NOMO-1 (cell line): ENCODE measurements at regions not wholly inside any gene's neighbourhood (a gene's known extent, or its start where the extent isn't known, plus 50 kb on each side); places are given as distances from the start of the nearest gene placed in this dataset.

Source experiments
- DNase-seq, 2 experiments: peaks; one replicate each; lab custom pipeline; 2025; ENCODE audit not compliant: unreplicated experiment in 2 of 2; lab: John Stamatoyannopoulos, UW

DNA sequence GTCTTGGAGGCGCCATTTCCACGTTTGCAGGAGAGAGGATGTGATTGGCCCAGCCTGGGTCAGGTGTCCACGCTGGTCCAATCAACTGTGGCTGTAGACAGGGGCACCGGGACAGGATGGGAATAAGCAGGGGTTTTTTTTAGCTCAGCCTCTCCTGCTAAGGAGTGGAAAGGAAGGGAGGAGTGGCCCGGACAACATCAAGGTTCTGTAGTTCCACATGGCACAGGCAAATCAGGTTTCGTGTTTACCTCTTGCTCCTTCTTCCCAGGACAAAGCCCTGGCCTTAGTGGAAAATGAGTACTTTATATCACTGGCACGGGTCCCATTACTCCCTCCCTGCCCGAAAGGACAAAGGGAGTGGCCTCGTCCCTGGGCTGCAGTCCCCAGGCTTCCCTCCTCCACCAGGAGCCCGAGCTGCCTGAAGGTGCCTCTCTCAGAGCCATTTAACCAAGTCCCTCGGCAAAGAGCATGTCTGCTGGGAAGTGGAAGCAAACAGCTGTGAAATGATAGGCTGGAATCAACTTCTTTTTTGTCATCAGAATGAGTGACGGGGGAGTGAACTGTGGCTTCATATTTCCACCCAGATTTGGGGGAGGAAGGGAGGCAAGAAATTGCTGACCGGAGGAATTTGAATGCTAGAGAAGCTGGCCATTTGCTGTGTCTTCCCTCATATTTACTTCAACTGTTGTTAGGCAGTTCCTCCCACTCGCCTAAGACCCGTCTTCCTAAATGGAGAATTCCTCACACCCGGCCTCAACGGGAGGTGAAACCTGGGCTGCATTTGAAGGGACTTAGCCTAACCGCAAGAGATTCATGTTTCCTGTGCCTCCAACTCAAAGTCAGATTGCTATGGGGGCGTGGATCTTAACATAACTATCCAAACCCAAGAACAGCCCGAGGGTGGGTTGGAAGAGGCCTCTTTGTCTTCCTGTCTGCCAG is 84.9 kb upstream of the SLC44A3 start:
- DNase-seq: peak; percentile 48 to 50

DNA sequence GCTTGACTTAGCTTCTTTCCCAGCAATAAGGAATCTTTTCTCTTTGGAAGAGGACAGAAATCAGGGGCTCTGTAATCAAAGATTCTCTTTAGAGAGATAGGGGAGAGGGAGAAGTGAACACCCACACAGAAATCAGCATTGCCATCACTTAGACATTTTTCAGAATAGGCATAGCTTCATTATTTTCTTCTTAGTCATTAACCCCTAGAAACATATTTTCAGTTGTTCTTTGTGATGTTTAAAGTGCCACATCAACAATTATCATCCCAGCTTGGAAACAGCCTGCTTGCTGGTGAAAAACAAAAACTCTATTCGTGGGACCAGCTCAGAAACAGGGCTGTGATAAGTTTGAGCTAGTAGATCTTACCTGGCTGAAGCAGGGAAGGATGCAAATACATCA is 88.3 kb upstream of the SLC44A3 start:
- no peak for DNase-seq

DNA sequence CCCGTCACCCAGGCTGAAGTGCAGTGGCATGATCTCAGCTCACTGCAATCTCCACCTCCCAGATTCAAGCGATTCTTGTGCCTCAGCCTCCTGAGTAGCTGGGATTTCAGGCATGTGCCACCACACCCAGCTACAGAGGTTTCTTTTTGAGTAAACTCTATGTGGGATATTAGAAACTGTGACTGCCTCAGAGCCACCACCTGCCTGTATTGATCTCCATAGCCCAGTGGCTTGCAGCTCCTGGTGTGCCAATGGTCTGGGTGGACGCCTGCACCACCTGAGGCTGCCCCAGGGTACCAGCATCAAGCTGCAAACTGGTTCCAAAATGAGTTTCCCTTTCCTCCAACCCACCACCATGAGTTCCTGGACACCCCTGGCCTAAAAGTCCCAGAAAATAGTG is 89.7 kb upstream of the SLC44A3 start:
- DNase-seq: no peak

DNA sequence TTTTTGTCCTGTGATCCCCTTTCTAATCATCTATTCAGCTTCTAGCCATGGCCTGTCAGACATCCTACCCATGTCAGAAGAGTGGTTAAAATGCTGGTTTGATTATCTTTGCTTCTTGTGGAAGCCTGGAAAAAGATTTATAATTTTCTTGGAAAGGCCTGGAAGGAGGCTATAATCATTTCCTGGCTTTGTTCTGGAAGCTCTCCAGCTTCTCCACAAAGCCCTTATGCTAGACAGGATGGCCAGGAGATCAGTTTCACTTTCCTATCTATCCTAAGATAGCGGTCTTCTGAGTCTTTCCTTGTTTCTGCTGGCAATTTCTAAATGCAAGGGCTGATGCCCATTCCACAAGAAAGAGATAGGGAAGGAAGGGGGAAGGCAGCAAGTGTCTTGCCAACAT is 90.9 kb upstream of the SLC44A3 start:
- DNase-seq: no peak

DNA sequence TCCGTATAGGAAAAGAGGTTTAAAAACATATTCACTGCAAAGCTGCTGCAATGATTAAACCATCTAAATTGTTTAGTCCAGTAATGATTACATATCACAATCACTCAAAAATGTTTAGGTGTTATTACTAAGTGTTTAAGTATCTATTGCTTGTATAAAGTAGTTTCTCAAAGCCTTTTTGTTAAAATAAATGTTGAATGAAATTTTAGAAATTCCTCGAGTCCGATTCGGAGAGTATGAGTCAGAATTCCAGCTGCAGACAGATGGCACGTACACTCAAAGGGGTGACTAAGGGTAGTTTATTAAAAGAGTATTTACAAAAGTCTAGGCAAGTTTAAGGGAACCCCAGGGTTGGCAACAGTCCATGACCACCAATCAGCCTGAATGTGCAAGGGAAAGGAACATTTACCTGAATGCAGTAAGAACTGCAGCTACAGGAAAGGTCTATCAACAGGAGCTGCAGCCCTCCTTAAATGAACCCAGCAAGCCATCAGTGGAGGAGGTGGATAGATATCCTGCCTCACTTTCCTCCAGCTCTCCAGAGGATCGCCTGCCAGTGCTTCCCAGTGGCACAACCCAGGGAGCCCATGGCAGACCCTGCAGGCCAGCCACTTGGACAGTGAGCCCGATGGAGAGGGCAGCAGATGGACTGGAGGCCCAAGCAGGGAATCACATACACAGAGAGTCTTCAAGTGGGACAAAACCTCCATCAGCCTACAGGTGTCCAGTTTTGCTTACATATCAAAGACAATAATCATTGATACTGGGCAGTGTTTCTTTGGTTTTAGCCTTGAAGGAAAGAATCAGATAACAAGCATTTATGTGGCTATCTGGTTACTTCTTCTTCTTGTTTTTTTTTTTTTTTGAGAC is 92.1 kb upstream of the SLC44A3 start:
- DNase-seq: no peak

DNA sequence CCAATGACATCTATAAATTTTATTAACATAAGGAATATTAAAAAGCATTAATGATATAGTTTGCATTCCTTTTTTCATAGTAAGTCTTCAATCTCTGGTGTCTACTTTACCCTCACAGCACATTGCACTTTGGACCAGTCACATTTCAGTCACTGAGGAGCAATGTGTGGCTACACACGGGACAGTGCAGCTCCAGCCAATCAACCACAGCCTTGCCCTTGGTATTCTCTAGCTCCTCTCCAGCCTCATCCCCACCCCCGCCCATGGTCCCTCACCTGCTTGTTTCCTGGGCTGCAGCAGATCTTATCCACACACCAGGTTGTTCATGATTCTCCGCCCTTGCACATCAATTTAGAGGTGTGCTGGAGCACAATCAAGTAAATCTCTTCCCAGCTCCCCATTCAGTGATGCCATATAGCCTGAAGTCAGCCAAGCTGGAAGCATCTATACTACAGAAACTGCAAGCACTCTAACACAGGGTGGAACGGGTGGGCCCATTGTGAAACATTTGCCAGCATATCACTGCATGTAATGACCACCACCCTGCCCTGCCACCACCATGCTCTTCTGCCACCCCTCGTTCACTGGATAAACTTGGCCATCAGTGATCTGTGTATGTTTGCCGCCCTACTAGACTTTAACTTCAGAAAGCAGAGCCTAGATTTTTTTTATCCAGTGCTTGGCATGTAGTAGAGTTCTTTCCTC is 93.0 kb upstream of the SLC44A3 start:
- no peak for DNase-seq

DNA sequence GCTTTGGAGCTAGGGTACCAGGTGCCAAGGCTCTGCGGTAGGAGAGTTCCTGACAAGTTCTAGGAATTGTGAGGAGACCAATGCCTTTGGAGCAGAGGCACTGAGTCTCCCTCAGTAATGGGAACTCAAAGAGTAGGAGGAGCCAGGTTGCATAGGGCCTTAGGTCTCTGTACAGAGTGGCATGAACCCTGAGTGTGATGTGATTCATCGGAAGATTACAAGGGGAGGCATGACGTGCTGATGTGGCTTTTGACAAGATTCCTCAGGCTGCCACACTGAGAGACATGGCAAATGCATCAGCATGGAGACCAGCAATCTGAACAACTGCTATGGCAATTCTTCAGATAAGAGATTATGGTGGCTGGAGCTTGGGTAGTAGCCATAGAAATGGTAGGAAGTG is 94.6 kb upstream of the SLC44A3 start:
- DNase-seq: no peak

DNA sequence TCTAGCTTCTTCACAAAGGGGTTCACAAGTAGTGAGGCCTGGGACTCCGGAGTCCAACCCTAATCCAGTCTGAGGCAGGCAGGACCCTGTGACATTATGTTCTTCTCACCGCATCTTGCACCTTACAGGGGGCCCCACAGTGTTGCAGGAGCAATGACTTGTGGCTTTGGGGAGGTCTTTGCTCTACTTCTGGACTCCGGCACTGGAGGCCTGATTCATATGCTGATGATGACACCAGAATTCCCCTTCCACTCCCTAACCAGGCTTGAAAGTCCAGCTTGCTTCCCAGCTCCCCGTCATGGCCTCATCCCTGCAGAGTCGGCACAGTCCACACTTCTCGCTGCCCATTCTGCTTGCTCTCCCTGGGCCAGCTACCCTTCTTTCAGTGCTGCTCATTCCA is 96.3 kb upstream of the SLC44A3 start:
- DNase-seq: no peak

DNA sequence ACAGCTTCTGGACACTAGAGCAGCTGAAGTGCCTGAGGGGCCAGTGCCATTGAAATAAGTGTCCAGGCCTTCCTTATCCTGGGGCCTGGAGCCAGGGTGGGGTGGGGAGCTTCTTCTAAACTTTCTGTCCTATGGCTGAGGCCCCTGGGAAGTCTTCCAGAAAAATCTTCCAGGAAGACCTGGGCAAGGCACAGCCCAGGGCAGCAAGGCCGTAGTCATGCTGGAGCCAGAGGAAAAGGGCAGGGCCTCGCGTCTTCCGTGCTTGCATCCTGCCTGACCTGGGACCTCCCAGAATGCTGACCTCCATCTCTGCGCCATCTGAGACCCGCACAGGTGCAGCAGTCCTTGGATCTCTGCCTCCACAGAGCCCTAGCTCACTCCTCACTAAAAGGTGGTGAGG is 96.7 kb upstream of the SLC44A3 start:
- no peak for DNase-seq

DNA sequence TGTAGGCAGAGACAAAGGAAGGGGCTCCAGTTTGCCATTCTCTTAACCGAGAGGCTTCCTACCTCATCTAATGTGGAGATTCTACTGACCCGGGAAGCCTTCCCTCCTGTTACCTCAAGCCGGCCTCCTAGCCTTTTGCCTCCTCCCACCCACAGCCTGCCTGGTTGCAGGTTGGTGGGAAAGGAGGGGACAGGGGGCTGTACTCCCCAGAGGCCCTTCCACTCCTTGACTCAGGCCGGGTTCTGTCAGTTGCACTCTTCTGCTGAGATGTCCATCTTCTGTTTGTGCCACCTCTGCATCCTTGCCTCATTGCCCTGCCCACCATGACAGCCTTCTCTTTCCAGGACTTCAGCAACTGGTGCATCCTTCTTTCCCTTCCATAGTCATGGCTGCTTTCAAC is 98.0 kb upstream of the SLC44A3 start:
- DNase-seq: no peak

DNA sequence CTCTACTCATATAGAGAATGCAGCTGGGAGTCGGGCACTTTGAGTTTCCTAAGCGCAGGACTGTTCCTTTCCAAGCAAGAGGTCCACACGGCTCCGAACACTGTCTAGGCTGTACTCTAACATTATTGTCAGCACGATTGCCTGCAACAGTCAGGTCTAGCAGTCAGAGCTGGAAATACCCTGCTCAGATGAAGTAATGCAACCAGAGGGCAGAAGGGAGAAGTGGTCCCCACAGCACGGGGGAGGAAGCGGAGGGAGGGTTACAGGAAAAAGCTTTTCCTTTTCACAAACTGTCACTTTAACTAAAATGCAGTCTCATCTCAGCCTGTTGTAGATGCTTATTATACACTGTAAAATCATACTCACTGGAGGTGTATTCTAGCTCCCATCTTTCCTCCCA is 98.9 kb upstream of the SLC44A3 start:
- peak; percentile 73 to 96 for DNase-seq

DNA sequence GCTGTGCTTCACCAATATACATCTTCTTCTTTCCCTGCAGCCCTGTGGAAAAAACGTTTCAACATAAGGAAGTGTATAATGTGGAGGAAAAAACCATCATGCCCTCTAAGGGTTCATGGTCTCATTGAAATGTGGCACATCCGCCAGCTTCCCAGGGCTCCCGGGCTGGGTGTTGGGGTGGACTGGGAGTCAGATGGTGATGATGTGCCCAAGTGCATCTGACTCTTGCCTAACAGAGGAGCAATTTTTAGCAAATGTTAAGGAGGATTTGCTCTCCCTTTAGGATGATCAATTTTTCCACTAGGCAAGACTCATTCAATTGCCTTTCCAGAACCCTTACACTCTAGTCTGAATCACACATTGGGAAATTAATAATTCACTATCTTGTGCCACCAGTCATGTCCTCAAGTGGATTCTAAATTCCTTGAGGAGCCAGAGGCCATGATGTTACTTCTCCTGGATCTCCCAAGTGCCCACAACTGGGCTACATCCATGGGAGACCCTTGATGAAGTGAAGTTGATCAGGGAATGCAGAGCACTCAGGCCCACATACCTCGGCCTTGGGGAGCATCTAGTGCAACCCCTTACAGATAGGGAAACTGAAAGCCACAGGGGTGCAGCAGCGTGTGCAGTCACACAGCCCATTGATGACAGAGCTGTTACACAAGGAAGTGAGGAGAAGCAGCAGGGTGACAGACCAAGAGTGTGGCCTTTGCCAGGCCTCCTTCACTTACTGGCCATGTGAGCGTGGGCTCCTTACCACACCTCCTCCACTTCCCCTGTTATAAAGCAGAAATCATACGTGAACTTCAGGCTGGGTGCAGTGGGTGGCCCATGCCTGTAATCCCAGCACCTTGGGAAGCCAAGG is 100.0 kb upstream of the SLC44A3 start:
- peak; percentile 52 to 74 for DNase-seq

DNA sequence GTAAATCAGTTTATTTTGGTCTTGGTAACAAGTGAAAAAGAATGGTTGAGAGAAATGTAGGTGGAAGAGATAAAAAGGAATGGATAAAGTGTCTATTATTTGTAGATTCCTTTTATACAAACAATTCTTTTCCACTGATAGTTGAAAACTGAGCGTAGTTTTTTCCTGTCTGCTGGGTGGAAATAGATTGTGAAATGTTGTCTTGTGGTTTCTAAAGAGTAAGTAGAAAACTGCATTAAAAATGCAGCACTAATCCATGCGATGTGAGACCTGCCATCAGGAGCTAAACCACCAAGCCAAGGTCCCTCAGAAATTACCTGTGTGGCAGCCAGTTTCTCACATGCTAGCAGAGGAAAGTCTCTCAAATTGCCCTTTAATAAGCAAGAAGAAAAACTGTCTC is 103.2 kb upstream of the SLC44A3 start:
- DNase-seq: peak in 1 of 2 experiments; percentile 57

DNA sequence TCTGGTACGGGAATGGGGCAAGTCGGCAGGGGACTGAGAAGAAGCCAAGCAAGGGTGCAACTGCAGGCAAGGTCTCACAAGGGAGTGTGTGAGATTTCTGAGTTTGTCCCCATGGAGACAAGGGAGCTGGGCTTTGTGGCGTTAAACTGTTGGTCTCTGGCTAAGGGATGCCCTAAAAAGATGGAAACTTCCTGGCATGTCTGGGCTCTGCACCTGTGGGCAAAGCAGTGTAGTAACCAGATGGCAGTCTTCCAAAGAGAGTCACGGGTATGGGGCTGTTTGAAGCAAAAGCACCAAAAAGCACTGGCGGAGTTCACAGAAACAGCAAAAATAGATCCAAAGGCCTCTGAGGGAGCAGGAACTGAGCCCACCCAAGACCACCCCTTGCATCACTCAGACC is 104.8 kb upstream of the SLC44A3 start:
- no peak for DNase-seq

DNA sequence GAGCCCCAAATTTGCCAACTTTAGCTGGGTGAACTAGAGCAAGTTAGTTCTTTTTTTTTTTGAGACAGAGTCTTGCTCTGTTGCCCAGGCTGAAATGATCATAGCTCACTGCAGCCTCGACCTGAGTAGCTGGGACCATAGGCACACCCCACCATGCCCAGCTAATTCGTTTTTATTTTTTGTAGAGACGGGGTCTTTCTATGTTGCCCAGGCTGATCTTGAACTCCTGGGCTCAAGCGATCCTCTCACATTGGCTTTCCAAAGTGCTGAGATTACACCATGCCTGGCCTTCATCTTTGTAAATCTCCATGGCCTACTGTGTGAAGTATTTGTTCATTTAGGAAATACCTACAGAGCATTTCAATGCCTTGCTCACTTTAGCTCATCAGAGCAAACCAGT is 105.6 kb upstream of the SLC44A3 start:
- no peak for DNase-seq

DNA sequence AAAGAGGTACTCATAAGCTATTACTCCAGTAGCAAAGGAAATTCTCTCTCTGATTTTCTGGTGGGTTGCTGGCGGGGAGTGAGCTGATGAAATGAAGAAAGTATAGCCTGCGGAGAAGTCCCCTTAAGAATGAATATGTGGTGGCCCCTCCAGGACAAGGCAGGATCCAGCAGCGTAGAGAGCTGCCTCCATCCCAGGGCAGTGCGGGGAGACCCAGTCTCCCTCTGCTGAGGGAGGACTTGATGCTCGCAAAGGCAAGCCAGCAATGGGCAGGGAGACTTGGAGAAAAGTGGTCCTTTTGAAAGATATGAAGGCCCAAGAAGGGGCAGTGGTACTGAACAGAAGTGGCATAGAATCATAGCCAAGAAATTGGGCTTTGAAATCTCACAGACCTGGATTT is 106.0 kb upstream of the SLC44A3 start:
- DNase-seq: no peak

DNA sequence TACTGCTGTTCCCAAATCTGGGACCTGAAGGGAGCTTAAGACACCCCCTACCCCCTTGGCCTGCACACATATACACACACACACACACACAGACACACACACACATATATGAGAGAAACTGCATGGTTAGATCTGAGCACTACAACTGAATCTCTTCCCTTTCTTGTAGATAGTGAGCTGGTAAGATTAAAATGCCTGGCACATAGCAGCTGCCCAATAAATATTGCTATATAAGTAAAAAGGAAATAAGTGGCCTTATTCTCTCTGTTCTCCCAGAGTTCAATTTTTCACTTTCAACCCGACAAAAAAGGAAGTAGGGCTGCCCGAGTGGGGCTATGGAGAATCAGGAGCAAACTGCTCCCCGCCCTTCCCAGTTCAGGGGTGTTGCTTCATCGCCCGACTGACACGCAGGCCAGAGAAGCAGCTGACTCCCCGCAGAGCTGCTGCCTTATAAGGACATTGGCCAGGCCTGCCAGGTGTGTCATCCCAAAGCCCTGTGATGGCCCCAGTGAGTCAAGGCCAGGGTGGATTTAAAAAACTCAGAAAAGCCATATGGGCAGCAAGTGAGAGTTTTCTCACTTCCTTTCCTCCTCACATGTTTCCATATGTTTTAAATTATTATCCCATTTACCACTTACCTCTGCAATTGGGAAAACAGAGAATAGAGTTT is 106.5 kb upstream of the SLC44A3 start:
- DNase-seq: peak; percentile 88 to 95

DNA sequence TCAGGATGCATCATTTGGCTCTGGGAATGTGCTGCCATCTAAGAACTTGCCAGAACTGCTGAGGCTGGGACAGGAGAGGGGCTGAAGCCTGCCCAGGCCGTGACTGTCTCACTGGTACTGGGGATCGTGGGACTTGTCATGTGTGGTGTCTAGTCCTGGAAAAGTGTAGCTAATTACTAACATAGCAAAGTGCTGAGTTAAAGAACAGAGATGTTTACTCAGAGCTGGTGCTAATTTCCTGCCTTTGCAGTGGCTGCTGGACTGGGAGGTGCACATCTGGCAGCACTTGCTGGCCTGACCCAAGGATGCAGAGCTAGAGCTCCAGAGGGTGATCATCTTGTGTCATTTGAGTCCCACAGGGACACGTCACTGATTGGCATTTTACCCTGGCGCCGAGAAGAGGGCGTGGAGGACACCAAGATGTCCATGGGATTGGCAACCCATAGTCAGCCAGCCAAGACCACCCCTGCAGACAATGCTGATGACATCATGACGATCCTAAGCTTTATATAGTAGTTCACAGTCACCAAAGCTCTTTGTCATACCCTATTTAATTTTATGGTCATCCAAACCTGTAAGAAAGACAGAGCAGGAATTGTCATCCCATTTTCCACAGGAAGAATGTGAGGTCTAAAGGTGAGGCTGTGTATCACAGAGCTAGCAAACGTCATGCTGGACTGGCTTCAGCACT is 110.1 kb upstream of the SLC44A3 start:
- no peak for DNase-seq

DNA sequence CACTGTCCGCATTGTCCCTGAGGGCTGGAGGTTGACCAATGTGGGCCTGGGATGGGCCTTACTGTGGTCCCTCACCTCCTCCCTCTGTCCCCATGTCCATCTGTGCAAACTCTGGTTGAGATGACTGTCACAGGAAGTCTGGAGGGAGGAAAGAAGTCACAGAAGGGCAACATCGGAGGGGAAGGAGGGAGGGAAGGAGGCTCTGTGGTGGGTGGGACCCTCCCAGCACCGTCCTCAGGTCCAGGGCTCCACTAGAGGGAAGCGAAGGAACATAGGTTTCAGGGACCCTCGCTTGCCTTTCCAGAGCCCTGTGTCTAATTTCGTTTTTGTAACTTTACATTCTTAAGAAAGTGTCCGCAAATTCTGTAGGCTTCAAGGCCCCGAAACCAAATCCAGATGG is 111.3 kb upstream of the SLC44A3 start:
- DNase-seq: no peak
